Stomach (tissue), 4 donors: ENCODE measurements at regions not wholly inside any gene's neighbourhood (a gene's known extent, or its start where the extent isn't known, plus 50 kb on each side); places are given as distances from the start of the nearest gene placed in this dataset.

ENCODE experiments used
- CTCF ChIP-seq, 7 experiments: fragments of 450-650 bp in 4 of 7; fragments of 200-600 bp in 3 of 7; sonication (generic) in 3 of 7; IDR thresholded peaks; one replicate each; pipeline ENCODE4 v1.5.1; 2016 to 2019; ENCODE audit warnings: antibody characterized with exemption in 7 of 7, control low read depth in 2 of 7, mild to moderate bottlenecking in 1 of 7
- POLR2AphosphoS5 ChIP-seq, 3 donors: sonication (generic); formaldehyde crosslinking; IDR thresholded peaks; one replicate each; pipeline ENCODE4 v1.6.1; 2016; ENCODE audit warnings: antibody characterized with exemption in 3 of 3

- TF ChIP-seq CTCF (IDR thresholded peaks at IDR 0.05) = no peak
- no peak for TF ChIP-seq POLR2AphosphoS5 (IDR thresholded peaks at IDR 0.05)
Observed at GRCh38 chr16:79295746-79296145, 304.8 kb downstream of the MAF start.
